Activated naive CD4-positive, alpha-beta T cell treated with Interleukin-2 at 50 U/mL for 16 hours (primary cell): ENCODE measurements at regions not wholly inside any gene's neighbourhood (a gene's known extent, or its start where the extent isn't known, plus 50 kb on each side); places are given as distances from the start of the nearest gene placed in this dataset.

ENCODE experiments used
- DNase-seq: peaks from one replicate; pipeline ENCODE4 v3.0.0-alpha.2; 2020

- DNase-seq = no peak
Measured at GRCh38 chr22:49264696-49265095, 563.0 kb downstream of the BRD1 start.

GRCh38 chr22:49263101-49263500 is 564.6 kb downstream of the BRD1 start:
- no peak for DNase-seq

- DNase-seq = no peak
Measured at GRCh38 chr22:49262167-49262566, 565.5 kb downstream of the BRD1 start.

GRCh38 chr22:49261616-49262015 is 566.1 kb downstream of the BRD1 start:
- no peak for DNase-seq

- DNase-seq = no peak
Measured at GRCh38 chr22:49260681-49261580, 566.7 kb downstream of the BRD1 start.

- no peak for DNase-seq
Measured at GRCh38 chr22:49259839-49260615, 567.6 kb downstream of the BRD1 start.

- DNase-seq = no peak
Measured at GRCh38 chr22:49258107-49259010, 569.3 kb downstream of the BRD1 start.

- DNase-seq = no peak
Measured at GRCh38 chr22:49257551-49257961, 570.1 kb downstream of the BRD1 start.

- DNase-seq = no peak
Measured at GRCh38 chr22:49255741-49256318, 571.8 kb downstream of the BRD1 start.

GRCh38 chr22:49255154-49255553 is 572.5 kb downstream of the BRD1 start:
- DNase-seq = no peak

GRCh38 chr22:49253656-49254055 is 574.0 kb downstream of the BRD1 start:
- no peak for DNase-seq

GRCh38 chr22:49251371-49251770 is 576.3 kb downstream of the BRD1 start:
- DNase-seq = no peak

GRCh38 chr22:49247194-49247924 is 580.3 kb downstream of the BRD1 start:
- no peak for DNase-seq

- no peak for DNase-seq
Measured at GRCh38 chr22:49244466-49245420, 582.9 kb downstream of the BRD1 start.

- no peak for DNase-seq
Measured at GRCh38 chr22:49243965-49244364, 583.7 kb downstream of the BRD1 start.

GRCh38 chr22:49243335-49243734 is 584.3 kb downstream of the BRD1 start:
- DNase-seq = no peak

- no peak for DNase-seq
Measured at GRCh38 chr22:49242480-49242879, 585.2 kb downstream of the BRD1 start.

GRCh38 chr22:49241174-49241851 is 586.4 kb downstream of the BRD1 start:
- DNase-seq = no peak

- no peak for DNase-seq
Measured at GRCh38 chr22:49240472-49240871, 587.2 kb downstream of the BRD1 start.

GRCh38 chr22:49240016-49240380 is 587.7 kb downstream of the BRD1 start:
- no peak for DNase-seq
